GM19240 (cell line): ENCODE measurements at regions not wholly inside any gene's neighbourhood (a gene's known extent, or its start where the extent isn't known, plus 50 kb on each side); places are given as distances from the start of the nearest gene placed in this dataset.
"Not testable (repeated sequence)": the region's sequence is repeated elsewhere in the genome, so short reads cannot be mapped to it uniquely, and the experiment has no call there.

Experiments
- DNase-seq: peaks from one replicate; pipeline ENCODE4 v3.0.0; 2011; ENCODE audit warnings: low spot score; ENCODE audit not compliant: insufficient read length

DNA sequence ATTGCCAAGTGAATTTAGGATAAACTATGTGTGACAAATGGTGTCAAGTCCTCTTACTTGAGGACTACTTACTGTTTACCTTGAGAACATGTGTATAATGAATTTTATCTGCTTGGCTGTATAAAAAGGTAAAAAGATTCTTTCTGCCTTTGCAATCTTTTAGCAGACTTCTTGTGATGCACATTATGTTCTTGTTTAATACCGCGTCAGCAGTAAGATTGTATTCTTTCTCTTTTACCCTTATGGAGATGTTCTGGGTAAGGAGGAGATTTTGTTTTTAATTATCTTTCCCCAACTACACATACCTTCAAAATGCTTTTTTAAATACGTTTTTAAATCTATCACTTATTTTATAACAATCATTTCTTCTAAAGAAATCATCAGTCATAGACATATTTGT lies 1166.4 kb upstream of the CNTN5 start:
- DNase-seq: no peak

GRCh38 chr11:97854877-97855276 lies 1165.9 kb upstream of the CNTN5 start:
- no peak for DNase-seq

DNA sequence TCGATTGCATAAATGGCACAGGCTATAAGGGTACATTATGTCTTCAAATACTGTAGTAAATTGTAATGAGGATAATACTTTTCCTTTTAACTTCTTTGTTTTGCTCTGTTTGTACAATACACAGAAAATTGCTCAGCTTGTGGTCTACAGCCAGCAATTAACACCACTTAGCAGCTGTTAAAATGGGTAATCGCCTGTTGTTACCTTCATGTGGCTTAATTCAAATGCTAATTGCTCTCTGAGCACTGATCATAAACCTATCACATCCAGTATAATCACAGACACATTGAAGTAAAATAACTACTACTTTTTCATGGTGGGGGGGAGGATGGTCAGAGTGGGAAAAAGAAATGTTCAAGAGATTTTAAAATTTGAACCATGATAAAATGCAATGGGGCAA lies 1164.1 kb upstream of the CNTN5 start:
- DNase-seq: no peak

GRCh38 chr11:97860237-97860636 lies 1160.5 kb upstream of the CNTN5 start:
- DNase-seq: no peak

DNA sequence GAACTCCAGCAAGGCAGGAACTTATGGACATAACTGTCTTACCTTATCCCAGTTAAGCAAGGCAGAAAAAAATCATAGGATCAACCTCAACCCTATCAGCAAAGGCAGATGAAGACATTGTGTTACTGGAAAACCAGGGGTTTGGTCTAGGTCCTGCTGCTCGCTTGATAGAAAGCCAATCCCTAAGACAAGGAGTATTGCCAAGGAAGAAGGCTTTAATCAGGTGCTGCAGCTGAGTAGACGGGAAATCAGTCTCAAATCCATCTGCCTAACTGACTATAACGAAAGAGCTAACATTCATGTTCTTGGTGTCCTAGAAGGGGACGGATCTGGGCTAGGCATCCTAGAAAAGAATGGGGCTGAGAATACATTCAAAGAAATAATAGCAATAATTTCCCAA lies 1158.7 kb upstream of the CNTN5 start:
- no peak for DNase-seq

DNA sequence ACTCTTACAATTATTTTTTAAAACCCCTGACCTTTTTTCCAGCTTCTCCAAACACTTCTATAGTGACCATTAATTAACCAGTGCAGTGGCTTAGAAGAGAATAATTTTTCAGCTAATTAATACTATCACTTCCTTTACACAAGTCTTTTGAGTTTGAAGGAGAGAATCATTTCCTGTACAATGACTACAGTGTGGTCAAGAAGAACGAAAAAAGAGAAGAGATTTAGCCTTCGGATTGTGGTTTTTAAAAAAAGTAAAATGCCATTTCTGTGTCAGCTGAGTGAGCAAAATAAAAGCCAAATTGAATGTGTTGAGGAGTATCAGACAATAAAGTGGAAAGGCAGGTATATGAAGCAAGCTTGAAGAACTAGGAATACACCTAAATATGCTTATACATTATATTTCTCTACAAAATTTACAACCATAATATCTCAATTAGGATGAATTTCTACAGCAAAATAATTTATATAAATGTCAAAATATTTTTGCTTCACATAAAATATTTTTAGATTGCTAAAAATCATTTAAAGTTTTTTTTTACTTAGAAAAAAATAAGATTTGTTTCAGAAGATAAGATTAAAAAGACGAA lies 1155.2 kb upstream of the CNTN5 start:
- no peak for DNase-seq

- no peak for DNase-seq
These were observed 1148.9 kb upstream of the CNTN5 start for GRCh38 chr11:97871816-97872215.

GRCh38 chr11:97880209-97880608 lies 1140.5 kb upstream of the CNTN5 start:
- DNase-seq: no peak

- no peak for DNase-seq
These were observed 1137.7 kb upstream of the CNTN5 start for GRCh38 chr11:97883086-97883485.

- DNase-seq: no peak
These were observed 1132.1 kb upstream of the CNTN5 start for GRCh38 chr11:97888641-97889040.

DNA sequence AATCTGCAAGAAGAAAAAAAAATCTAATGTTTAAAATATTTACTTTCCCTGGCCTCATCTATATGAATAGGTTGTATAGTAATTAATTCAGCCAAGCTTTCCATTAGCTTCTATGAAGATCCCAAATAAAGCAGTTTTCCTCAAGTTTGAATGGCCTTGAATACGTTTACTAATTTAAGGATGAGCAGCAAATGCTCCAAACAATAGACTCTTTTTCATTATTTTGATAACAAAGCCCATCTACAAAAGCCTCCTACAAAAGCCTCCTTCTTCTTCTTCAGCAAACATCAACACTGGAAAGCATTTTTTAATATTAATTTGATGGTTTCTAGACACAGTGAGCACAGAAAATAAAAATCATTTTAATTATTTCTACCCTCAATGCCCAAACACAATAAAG lies 1130.3 kb upstream of the CNTN5 start:
- DNase-seq: no peak

- no peak for DNase-seq
These were observed 1127.1 kb upstream of the CNTN5 start for GRCh38 chr11:97893612-97894011.

DNA sequence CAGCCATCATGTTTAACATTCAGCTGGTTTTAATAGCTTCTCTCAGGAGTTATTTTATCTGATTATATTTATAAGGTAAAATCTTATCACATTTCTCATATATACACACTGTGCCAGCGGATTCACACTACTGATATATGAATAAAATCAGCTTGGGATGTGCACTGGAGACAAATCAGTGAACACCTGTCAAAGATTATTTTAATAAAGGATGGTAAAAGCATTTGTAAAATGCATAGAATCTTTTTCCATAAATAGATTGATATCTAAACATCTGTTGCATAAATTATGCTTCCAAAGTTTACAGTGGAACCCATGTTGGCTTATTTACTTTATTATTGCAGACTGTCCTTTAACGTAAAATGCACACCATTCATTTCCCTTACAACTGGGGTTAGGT lies 1125.8 kb upstream of the CNTN5 start:
- no peak for DNase-seq

GRCh38 chr11:97895572-97895971 lies 1125.2 kb upstream of the CNTN5 start:
- DNase-seq: no peak

GRCh38 chr11:97902828-97903227 lies 1117.9 kb upstream of the CNTN5 start:
- DNase-seq: no peak

DNA sequence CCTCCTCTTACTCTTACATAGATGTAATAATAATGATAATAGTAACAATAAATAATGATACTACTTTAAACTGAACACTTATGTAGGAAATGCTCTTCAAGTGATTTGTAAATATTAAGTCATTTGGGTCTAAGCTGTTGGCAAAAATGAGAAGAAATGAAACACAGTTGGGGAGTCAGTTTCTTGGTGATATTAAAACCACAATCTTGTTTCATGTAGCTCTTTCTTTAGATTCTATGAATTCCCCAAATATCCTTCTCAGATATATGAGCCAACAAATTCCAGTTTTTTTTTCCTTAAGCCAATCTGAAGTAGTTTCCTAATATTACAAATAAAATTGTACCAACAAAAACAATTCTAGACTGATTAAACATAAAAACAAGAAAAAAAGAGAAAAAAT lies 1115.6 kb upstream of the CNTN5 start:
- no peak for DNase-seq

GRCh38 chr11:97905671-97906070 lies 1115.1 kb upstream of the CNTN5 start:
- no peak for DNase-seq

- DNase-seq: no peak
These were observed 1112.4 kb upstream of the CNTN5 start for GRCh38 chr11:97908354-97908753.

DNA sequence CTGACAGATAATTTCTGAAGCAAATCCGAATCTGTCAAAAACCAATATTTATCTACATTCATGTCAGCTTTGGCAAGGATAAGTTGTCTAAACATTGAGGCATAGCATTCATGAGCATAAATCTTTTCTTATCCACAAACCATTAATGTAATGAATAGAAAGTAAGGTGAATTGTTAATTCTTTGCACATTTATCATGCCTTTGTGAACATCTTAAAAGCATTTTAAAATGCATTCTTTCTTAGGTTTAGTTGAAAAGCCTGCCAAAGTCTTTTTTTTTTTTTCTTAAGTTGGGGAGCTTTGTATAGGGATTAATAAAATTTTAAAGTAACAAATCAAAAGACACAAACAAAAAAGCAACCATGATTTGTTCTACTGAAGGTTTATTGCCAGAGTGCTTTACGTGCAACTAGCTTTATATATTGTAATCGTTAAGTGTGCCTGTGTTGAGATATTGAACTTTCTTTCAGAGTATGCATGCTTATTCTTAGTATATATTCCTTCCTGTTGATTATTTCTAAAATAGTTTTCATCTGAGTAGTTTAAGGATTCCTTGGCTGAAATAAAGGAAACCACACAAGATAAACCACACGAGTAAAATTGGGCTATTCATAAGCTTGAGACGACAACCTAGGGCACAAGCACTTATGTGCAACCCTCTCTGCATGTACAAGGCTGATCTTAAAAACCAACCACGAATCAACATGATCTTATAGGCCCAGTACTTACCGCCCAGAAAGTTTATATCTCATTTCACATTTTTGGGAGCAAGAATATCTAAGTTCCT lies 1110.9 kb upstream of the CNTN5 start:
- DNase-seq: no peak

DNA sequence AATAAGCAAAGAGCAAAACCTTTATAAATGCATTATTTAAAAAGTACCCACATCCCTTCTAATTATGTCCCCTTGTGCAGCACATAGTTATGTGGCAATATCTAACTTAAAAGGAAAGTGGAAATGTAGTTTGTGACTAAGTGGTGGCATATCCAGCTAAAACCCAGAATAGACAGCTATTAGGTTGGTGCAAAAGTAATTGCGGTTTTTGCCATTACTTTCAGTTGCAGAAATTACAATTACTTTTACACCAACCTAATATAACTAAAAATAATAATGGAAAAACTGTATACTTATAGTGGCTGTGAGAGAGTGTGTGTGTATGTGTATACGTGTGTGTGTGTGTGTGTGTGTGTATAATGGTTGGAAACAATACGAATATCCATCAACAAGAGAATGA lies 1108.1 kb upstream of the CNTN5 start:
- no peak for DNase-seq

GRCh38 chr11:97922933-97923332 lies 1097.8 kb upstream of the CNTN5 start:
- DNase-seq: not testable (repeated sequence)

- DNase-seq: no peak
These were observed 1086.1 kb upstream of the CNTN5 start for GRCh38 chr11:97934572-97935208.

DNA sequence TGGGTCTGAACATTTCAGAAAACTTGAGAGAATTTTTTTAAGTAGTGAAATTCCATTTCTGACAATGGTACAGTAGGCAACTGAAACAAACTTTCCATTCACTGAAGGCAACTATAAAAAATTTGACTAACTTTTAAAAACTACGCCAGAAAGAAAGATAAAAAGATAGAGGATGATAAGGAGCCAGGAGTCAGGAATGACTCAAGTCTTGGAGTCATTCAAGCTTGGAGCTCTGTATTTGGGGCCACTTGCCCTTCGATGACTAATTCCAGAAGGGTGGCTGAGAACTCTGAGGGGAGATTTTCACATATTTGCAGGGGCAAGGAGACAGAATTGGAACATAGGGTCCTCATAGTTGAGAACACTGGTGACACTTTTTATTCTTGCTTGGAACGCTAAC lies 1083.2 kb upstream of the CNTN5 start:
- DNase-seq: no peak
